A673 (cell line): ENCODE measurements at regions not wholly inside any gene's neighbourhood (a gene's known extent, or its start where the extent isn't known, plus 50 kb on each side); places are given as distances from the start of the nearest gene placed in this dataset.

Experiments used
- BruUV-seq: library from RNA; stranded (reverse); fragments of 400-500 nt; replicated peaks from 2 replicates; lab custom pipeline; 2021; lab: Mats Ljungman, UMichigan
- CTCF ChIA-PET: fragments of 300-600 bp; sonication (Branson Sonifier 250); formaldehyde crosslinking; loops from one replicate; lab custom pipeline; 2022; ENCODE audit warnings: antibody characterized with exemption; lab: Charles Lee
- POLR2A ChIA-PET: fragments of 300-600 bp; sonication (Branson Sonifier 250); formaldehyde crosslinking; loops from one replicate; lab custom pipeline; 2022; ENCODE audit warnings: antibody characterized with exemption; ENCODE audit not compliant: low non-redundant PET; lab: Charles Lee
- DNase-seq: peaks from one replicate; pipeline ENCODE4 v3.0.0-alpha.2; 2015; ENCODE audit warnings: low spot score
- H3K27ac ChIP-seq: fragments of 200-600 bp; sonication (generic); 2 replicates; pipeline ENCODE4 v1.5.1; 2016; ENCODE audit warnings: mixed run types, low read depth, mild to moderate bottlenecking, mixed read lengths, antibody characterized with exemption, low read length; ENCODE audit not compliant: poor library complexity, severe bottlenecking
- H3K27me3 ChIP-seq: fragments of 200-600 bp; sonication (generic); replicated peaks from 2 replicates; pipeline ENCODE4 v1.6.1; 2017; ENCODE audit warnings: mixed run types, low read depth, mild to moderate bottlenecking, mixed read lengths, antibody characterized with exemption, low read length; ENCODE audit not compliant: insufficient read depth, poor library complexity
- H3K36me3 ChIP-seq: fragments of 200-600 bp; sonication (generic); 2 replicates; pipeline ENCODE4 v1.6.1; 2016; ENCODE audit warnings: mixed run types, mild to moderate bottlenecking, mixed read lengths, antibody characterized with exemption, low read length; ENCODE audit not compliant: insufficient read depth, poor library complexity, severe bottlenecking
- H3K4me1 ChIP-seq: fragments of 200-600 bp; sonication (generic); 2 replicates; pipeline ENCODE4 v1.6.1; 2017; ENCODE audit warnings: mixed run types, mild to moderate bottlenecking, mixed read lengths, antibody characterized with exemption, low read length; ENCODE audit not compliant: insufficient read depth, poor library complexity, severe bottlenecking
- H3K4me3 ChIP-seq: fragments of 200-600 bp; sonication (generic); 2 replicates; pipeline ENCODE4 v1.5.1; 2016; ENCODE audit warnings: low read depth, mixed run types, mild to moderate bottlenecking, mixed read lengths, low read length; ENCODE audit not compliant: poor library complexity, severe bottlenecking
- H3K9me3 ChIP-seq: fragments of 200-600 bp; sonication (generic); 2 replicates; pipeline ENCODE4 v1.6.1; 2016; ENCODE audit warnings: mixed run types, low read depth, mild to moderate bottlenecking, mixed read lengths, antibody characterized with exemption, low read length; ENCODE audit not compliant: poor library complexity, severe bottlenecking
- EZH2 ChIP-seq: fragments of 200-600 bp; sonication (generic); IDR thresholded peaks from 2 replicates; pipeline ENCODE4 v1.6.1; 2017; ENCODE audit warnings: borderline replicate concordance, low read depth, mild to moderate bottlenecking, mixed read lengths, antibody characterized with exemption, low read length; ENCODE audit not compliant: poor library complexity, severe bottlenecking
- intact Hi-C: fragments of 100-400 bp; cut with micrococcal nuclease; formaldehyde crosslinking; loops from one replicate; pipeline ENCODE4 v1.10.0; 2022; ENCODE audit not compliant: unreplicated experiment
- TF ChIP-seq, protein P1 (sequence below): fragments of 300-800, 200-600 bp; sonication (generic); conservative IDR thresholded peaks from 2 replicates; pipeline ENCODE4 v1.5.1; 2017; ENCODE audit warnings: low read depth, mild to moderate bottlenecking, antibody characterized with exemption, low read length, moderate library complexity, mixed read lengths

DNA sequence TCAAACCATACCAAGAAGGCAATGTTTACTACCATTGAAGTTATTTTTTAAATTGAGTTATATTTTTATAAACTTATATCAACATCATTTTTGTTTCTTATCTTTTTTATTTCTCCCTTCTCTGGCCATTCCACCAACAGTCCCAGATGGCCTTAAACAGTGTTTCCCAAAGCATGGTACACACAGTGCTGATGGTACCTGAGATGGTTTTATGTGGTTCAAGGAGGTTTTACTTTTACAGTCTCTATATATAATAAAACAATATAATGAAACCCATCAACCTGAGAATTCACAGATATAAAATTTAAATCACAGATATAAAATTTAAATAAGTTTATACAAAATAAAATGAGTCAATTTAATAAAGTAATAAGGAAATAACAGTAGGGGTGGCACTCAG lies 65.1 kb upstream of the MSTN start:
- H3K36me3 ChIP-seq = no peaks in the 10 kb centered on the region
- ChIA-PET POLR2A (no interaction called here), CTCF (no interaction called here)
- intact Hi-C loops = no loop called here
- BruUV-seq = no TSS peak
- DNase-seq = no peak
- no peak overlapping the region for H3K4me3 ChIP-seq
- H3K27ac ChIP-seq = no peak overlapping the region
- no peaks in the 10 kb centered on the region for H3K4me1 ChIP-seq
- no peak for TF ChIP-seq EZH2
- TF ChIP-seq, protein P1, sequence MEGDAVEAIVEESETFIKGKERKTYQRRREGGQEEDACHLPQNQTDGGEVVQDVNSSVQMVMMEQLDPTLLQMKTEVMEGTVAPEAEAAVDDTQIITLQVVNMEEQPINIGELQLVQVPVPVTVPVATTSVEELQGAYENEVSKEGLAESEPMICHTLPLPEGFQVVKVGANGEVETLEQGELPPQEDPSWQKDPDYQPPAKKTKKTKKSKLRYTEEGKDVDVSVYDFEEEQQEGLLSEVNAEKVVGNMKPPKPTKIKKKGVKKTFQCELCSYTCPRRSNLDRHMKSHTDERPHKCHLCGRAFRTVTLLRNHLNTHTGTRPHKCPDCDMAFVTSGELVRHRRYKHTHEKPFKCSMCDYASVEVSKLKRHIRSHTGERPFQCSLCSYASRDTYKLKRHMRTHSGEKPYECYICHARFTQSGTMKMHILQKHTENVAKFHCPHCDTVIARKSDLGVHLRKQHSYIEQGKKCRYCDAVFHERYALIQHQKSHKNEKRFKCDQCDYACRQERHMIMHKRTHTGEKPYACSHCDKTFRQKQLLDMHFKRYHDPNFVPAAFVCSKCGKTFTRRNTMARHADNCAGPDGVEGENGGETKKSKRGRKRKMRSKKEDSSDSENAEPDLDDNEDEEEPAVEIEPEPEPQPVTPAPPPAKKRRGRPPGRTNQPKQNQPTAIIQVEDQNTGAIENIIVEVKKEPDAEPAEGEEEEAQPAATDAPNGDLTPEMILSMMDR = no peak
- no peaks in the 10 kb centered on the region for H3K9me3 ChIP-seq
- H3K27me3 ChIP-seq = no peaks in the 10 kb centered on the region

DNA sequence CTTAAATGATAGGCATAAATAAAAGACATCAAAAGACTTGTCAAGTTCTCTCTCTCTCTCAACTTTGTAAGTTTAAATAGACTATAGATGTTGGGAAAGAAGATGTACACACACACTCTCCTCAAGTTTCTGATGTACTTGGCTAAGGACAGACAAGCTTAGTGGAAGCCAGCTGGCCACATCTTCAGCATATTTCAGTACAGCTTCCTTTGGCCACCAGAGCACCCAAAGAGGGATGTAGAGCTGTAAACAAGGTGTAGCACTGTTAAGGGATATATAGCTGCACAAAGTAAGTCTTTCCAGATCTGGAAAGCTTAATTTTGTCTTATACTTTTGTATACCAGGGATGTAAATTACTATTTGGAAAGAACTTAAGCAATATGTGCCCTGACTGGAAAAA lies 64.3 kb upstream of the MSTN start:
- DNase-seq = no peak
- TF ChIP-seq, protein P1 = no peak
- TF ChIP-seq EZH2 = no peak
- Histone ChIP-seq H3K27ac (no peak overlapping the region), H3K27me3 (no peaks in the 10 kb centered on the region), H3K4me3 (no peak overlapping the region), H3K4me1 (no peaks in the 10 kb centered on the region), H3K9me3 (no peaks in the 10 kb centered on the region), H3K36me3 (no peaks in the 10 kb centered on the region)
- ChIA-PET POLR2A (no interaction called here), CTCF (no interaction called here)
- intact Hi-C loops = no loop called here
- BruUV-seq = no TSS peak

DNA sequence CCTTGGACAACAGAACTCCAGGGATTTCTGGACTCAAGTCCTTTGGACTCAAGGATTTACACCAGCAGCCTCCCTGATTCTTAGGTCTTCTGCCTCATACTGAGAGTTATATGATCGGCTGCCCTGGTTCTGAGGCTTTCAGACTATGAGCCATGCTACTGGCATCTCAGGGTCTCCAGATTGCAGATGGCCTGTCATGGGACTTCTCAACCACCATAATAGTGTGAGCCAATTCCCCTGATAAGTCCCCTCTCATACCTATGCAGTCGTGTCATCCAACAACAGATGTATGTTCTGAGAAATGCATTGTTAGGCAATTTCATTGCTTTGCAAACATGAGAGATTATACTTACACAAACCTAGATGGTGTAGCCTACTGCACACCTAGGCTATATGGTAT lies 61.4 kb upstream of the MSTN start:
- Histone ChIP-seq H3K4me3 (no peak overlapping the region), H3K9me3 (no peaks in the 10 kb centered on the region), H3K27ac (no peak overlapping the region), H3K4me1 (no peaks in the 10 kb centered on the region), H3K27me3 (no peaks in the 10 kb centered on the region), H3K36me3 (no peaks in the 10 kb centered on the region)
- no peak for DNase-seq
- BruUV-seq = no TSS peak
- intact Hi-C loops = no loop called here
- ChIA-PET POLR2A (no interaction called here), CTCF (no interaction called here)
- TF ChIP-seq, protein P1 = no peak
- no peak for TF ChIP-seq EZH2
